NCI-H226 (cell line): ENCODE measurements at regions not wholly inside any gene's neighbourhood (a gene's known extent, or its start where the extent isn't known, plus 50 kb on each side); places are given as distances from the start of the nearest gene placed in this dataset.
A peak's percentile ranks its signal among the peaks of the same experiment; 100 is the strongest.

Source experiments
- DNase-seq: peaks from one replicate; pipeline ENCODE4 v3.0.0-alpha.2; 2015

- DNase-seq, result no peak
Observed at GRCh38 chr2:236692937-236693336, 123.3 kb downstream of the ACKR3 start.

GRCh38 chr2:236693531-236693930, 123.9 kb downstream of the ACKR3 start:
- no peak for DNase-seq

GRCh38 chr2:236694146-236694888, 124.7 kb downstream of the ACKR3 start:
- no peak for DNase-seq

GRCh38 chr2:236696834-236697233, 127.2 kb downstream of the ACKR3 start:
- DNase-seq, result no peak

GRCh38 chr2:236698016-236698627, 128.5 kb downstream of the ACKR3 start:
- DNase-seq, result no peak

- no peak for DNase-seq
Observed at GRCh38 chr2:236700703-236701102, 131.1 kb downstream of the ACKR3 start.

- no peak for DNase-seq
Observed at GRCh38 chr2:236702657-236703372, 133.2 kb downstream of the ACKR3 start.

- DNase-seq, result no peak
Observed at GRCh38 chr2:236703373-236703709, 133.7 kb downstream of the ACKR3 start.

- no peak for DNase-seq
Observed at GRCh38 chr2:236703906-236704305, 134.3 kb downstream of the ACKR3 start.

- no peak for DNase-seq
Observed at GRCh38 chr2:236704887-236705286, 135.3 kb downstream of the ACKR3 start.

- DNase-seq, result no peak
Observed at GRCh38 chr2:236705295-236706105, 135.9 kb downstream of the ACKR3 start.

- DNase-seq, result no peak
Observed at GRCh38 chr2:236706288-236706687, 136.7 kb downstream of the ACKR3 start.

GRCh38 chr2:236706803-236707202, 137.2 kb downstream of the ACKR3 start:
- DNase-seq, result no peak

GRCh38 chr2:236711440-236711839, 141.8 kb downstream of the ACKR3 start:
- peak; percentile 69 for DNase-seq

GRCh38 chr2:236712304-236712703, 142.7 kb downstream of the ACKR3 start:
- no peak for DNase-seq

GRCh38 chr2:236712961-236713673, 143.5 kb downstream of the ACKR3 start:
- DNase-seq, result no peak

- DNase-seq, result no peak
Observed at GRCh38 chr2:236714080-236714479, 144.5 kb downstream of the ACKR3 start.

- no peak for DNase-seq
Observed at GRCh38 chr2:236715077-236715476, 145.5 kb downstream of the ACKR3 start.

- DNase-seq, result no peak
Observed at GRCh38 chr2:236715491-236715961, 145.9 kb downstream of the ACKR3 start.

GRCh38 chr2:236717120-236717519, 147.5 kb downstream of the ACKR3 start:
- no peak for DNase-seq

GRCh38 chr2:236717729-236718128, 148.1 kb downstream of the ACKR3 start:
- DNase-seq, result no peak

GRCh38 chr2:236718207-236718992, 148.8 kb downstream of the ACKR3 start:
- DNase-seq, result peak; percentile 61
